ENCODE measurements at regions not wholly inside any gene's neighbourhood (a gene's known extent, or its start where the extent isn't known, plus 50 kb on each side); places are given as distances from the start of the nearest gene placed in this dataset.

- TF ChIP-seq CTCF (IDR thresholded peaks at IDR 0.05) (no peak), FOXK1 (CRISPR knock-in tag; IDR thresholded peaks at IDR 0.05) (no peak), IRF1 (CRISPR knock-in tag; IDR thresholded peaks at IDR 0.05) (no peak), ELF4 (CRISPR knock-in tag; IDR thresholded peaks at IDR 0.05; ENCODE audit: low read depth) (no peak), MAX (CRISPR knock-in tag; IDR thresholded peaks at IDR 0.05) (no peak), KAT7 (CRISPR knock-in tag; IDR thresholded peaks at IDR 0.05; ENCODE audit: borderline replicate concordance) (no peak), NR2C2 (CRISPR knock-in tag; IDR thresholded peaks at IDR 0.05) (no peak), NR1H2 (CRISPR knock-in tag; IDR thresholded peaks at IDR 0.05) (no peak), ZNF263 (CRISPR knock-in tag; IDR thresholded peaks at IDR 0.05; ENCODE audit: low read depth) (no peak), CBFB (CRISPR knock-in tag; IDR thresholded peaks at IDR 0.05; ENCODE audit: low read depth) (no peak), ATF3 (CRISPR knock-in tag; conservative IDR thresholded peaks at IDR 0.05) (no peak), RORB (CRISPR knock-in tag; IDR thresholded peaks at IDR 0.05) (no peak)
- TF ChIP-seq, protein P1, sequence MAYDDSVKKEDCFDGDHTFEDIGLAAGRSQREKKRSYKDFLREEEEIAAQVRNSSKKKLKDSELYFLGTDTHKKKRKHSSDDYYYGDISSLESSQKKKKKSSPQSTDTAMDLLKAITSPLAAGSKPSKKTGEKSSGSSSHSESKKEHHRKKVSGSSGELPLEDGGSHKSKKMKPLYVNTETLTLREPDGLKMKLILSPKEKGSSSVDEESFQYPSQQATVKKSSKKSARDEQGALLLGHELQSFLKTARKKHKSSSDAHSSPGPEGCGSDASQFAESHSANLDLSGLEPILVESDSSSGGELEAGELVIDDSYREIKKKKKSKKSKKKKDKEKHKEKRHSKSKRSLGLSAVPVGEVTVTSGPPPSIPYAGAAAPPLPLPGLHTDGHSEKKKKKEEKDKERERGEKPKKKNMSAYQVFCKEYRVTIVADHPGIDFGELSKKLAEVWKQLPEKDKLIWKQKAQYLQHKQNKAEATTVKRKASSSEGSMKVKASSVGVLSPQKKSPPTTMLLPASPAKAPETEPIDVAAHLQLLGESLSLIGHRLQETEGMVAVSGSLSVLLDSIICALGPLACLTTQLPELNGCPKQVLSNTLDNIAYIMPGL (CRISPR knock-in tag; IDR thresholded peaks at IDR 0.05) = no peak
Measured at GRCh38 chr9:13022756-13023155, 247.9 kb downstream of the LURAP1L start.

Measured in WTC11 (cell line).